Sigmoid colon (tissue), 6 donors: ENCODE measurements at regions not wholly inside any gene's neighbourhood (a gene's known extent, or its start where the extent isn't known, plus 50 kb on each side); places are given as distances from the start of the nearest gene placed in this dataset.

Experiments used
- DNase-seq: peaks from one replicate; pipeline ENCODE4 v3.0.0-alpha.2; 2019
- H3K27ac ChIP-seq, 4 donors: fragments of 200-600 bp; sonication (generic); one replicate each; pipeline ENCODE4 v1.5.1; 2016 to 2019; ENCODE audit warnings: mild to moderate bottlenecking in 1 of 4
- H3K27me3 ChIP-seq, 3 donors: fragments of 200-600 bp; sonication (generic); one replicate each; pipeline ENCODE4 v1.5.1; 2019; ENCODE audit warnings: mild to moderate bottlenecking in 1 of 3
- H3K36me3 ChIP-seq, 4 donors: fragments of 200-600 bp; sonication (generic); one replicate each; pipeline ENCODE4 v1.5.1; 2016 to 2019
- H3K4me1 ChIP-seq, 4 donors: fragments of 200-600 bp; sonication (generic); one replicate each; pipeline ENCODE4 v1.5.1; 2017 to 2019
- H3K4me3 ChIP-seq, 4 donors: fragments of 200-600 bp; sonication (generic); one replicate each; pipeline ENCODE4 v1.5.1; 2017 to 2019; ENCODE audit warnings: mild to moderate bottlenecking in 2 of 4, moderate library complexity in 1 of 4
- H3K9me3 ChIP-seq, 4 donors: fragments of 200-600 bp in 3 of 4; sonication (generic) in 3 of 4; one replicate each; pipeline versions ENCODE4 v1.5.1 to v1.6.1; 2013 to 2019
- EP300 ChIP-seq, 4 donors: sonication (generic); formaldehyde crosslinking; IDR thresholded peaks; one replicate each; pipeline ENCODE4 v1.6.1; 2017; ENCODE audit warnings: antibody characterized with exemption in 4 of 4
- POLR2A ChIP-seq, 2 donors: fragments of 450-650 bp; IDR thresholded peaks; one replicate each; pipeline ENCODE4 v1.6.1; 2016; ENCODE audit warnings: antibody characterized with exemption in 2 of 2, mild to moderate bottlenecking in 2 of 2, moderate library complexity in 2 of 2
- POLR2AphosphoS5 ChIP-seq, 4 donors: sonication (generic); formaldehyde crosslinking; IDR thresholded peaks; one replicate each; pipeline ENCODE4 v1.6.1; 2017; ENCODE audit warnings: antibody characterized with exemption in 4 of 4
- WGBS, 2 donors: extraction: QIAGEN DNeasy Blood & Tissue Kit; methylation state at CpG; one replicate each; pipeline ENCODE4 v1.1.7; 2013; 5-methylcytosine and 5-hydroxymethylcytosine counted together
- intact Hi-C: fragments of 100-400 bp; cut with DNase I; formaldehyde crosslinking; loops from one replicate; pipeline ENCODE4 v1.15.1; 2023
- TF ChIP-seq, protein P1 (sequence below), 4 experiments: fragments of 450-650 bp in 3 of 4; fragments of 200-600 bp in 1 of 4; IDR thresholded peaks; one replicate each; pipeline ENCODE4 v1.5.1; 2016 to 2019; ENCODE audit warnings: antibody characterized with exemption in 4 of 4, mild to moderate bottlenecking in 3 of 4, moderate library complexity in 2 of 4
- donor health status: healthy with polysubstance abuse.
- donor health status: healthy.

DNA sequence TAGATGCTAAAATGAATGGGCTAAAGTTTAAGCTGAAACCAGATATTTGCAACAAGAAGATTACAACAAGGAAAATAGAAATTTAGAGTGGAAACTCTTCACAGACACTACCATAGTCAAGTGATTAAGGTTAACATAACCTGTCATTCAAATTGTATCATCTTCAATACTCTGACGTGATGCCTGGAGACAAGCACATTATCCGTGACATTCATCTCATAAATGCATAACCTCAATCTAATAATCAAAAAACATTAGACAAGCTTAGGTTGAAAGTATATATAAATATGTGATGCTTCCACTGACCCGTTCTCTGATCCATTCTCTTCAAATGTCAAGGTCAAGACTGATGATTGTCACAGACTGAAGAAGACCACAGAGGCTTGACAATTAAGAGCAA lies 263.8 kb upstream of the MEOX2 start:
- 85 to 95% methylated on average over 3 of the region's 3 CpGs for WGBS, 2 donors
- TF ChIP-seq, protein P1, sequence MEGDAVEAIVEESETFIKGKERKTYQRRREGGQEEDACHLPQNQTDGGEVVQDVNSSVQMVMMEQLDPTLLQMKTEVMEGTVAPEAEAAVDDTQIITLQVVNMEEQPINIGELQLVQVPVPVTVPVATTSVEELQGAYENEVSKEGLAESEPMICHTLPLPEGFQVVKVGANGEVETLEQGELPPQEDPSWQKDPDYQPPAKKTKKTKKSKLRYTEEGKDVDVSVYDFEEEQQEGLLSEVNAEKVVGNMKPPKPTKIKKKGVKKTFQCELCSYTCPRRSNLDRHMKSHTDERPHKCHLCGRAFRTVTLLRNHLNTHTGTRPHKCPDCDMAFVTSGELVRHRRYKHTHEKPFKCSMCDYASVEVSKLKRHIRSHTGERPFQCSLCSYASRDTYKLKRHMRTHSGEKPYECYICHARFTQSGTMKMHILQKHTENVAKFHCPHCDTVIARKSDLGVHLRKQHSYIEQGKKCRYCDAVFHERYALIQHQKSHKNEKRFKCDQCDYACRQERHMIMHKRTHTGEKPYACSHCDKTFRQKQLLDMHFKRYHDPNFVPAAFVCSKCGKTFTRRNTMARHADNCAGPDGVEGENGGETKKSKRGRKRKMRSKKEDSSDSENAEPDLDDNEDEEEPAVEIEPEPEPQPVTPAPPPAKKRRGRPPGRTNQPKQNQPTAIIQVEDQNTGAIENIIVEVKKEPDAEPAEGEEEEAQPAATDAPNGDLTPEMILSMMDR (IDR thresholded peaks at IDR 0.05): no peak
- TF ChIP-seq POLR2A (IDR thresholded peaks at IDR 0.05) (no peak), EP300 (IDR thresholded peaks at IDR 0.05) (no peak), POLR2AphosphoS5 (IDR thresholded peaks at IDR 0.05) (no peak)
- H3K4me3 ChIP-seq: no peak overlapping the region
- no peaks in the 10 kb centered on the region for H3K9me3 ChIP-seq
- H3K27me3 ChIP-seq: no peaks in the 10 kb centered on the region
- DNase-seq: no peak
- no peak overlapping the region for H3K27ac ChIP-seq
- no peaks in the 10 kb centered on the region for H3K4me1 ChIP-seq
- intact Hi-C loops: no loop called here
- no peaks in the 10 kb centered on the region for H3K36me3 ChIP-seq

DNA sequence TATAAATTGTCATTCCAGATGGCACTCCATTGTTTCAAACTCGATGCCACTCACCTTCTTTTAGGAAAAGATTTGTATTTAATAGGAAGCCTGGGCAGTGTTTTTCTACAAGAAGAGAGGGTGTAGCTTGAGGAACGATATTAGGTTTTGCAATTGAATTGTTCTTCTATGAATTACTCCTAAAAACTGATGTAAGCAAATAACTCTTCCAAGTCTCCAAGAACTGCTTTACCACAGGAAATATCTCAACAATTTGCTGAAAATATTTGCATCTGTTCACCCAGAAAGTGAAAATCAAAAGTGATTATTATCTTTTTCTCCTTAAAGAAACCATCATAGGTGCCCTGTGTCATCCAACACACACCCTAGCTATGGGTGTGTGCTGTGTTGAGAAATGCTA lies 261.3 kb upstream of the MEOX2 start:
- intact Hi-C loops: no loop called here
- WGBS, 2 donors: 68 to 78% methylated on average over 2 of the region's 2 CpGs
- no peak overlapping the region for H3K4me3 ChIP-seq
- no peaks in the 10 kb centered on the region for H3K9me3 ChIP-seq
- H3K4me1 ChIP-seq: no peaks in the 10 kb centered on the region
- H3K27ac ChIP-seq: no peak overlapping the region
- no peaks in the 10 kb centered on the region for H3K27me3 ChIP-seq
- no peak for DNase-seq
- no peak for TF ChIP-seq EP300 (IDR thresholded peaks at IDR 0.05)
- TF ChIP-seq POLR2A (IDR thresholded peaks at IDR 0.05): no peak
- TF ChIP-seq POLR2AphosphoS5 (IDR thresholded peaks at IDR 0.05): no peak
- TF ChIP-seq, protein P1 (IDR thresholded peaks at IDR 0.05): no peak
- H3K36me3 ChIP-seq: no peaks in the 10 kb centered on the region

DNA sequence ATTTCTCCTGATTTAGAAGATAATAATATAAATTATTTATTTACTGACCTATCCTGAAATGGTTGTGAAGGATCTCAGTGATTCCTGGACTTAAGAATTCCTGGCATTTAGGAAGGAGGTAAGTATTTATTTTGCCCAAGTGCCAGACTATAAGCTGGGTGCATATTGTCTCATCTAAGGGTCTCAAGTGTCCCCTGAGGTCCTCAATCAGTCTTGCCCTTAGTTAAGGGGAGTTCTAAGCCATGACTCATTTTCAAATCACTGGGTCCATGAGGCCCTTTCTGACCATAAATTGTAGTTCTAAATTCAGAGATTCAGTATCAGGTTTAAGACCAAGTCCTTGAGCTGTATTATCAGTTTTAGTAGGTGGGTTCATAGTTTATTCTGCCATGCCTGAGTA lies 251.6 kb upstream of the MEOX2 start:
- no peaks in the 10 kb centered on the region for H3K36me3 ChIP-seq
- H3K27ac ChIP-seq: peak overlapping the region in 3 of 4 donors; percentile 35 to 50 (median 44)
- H3K9me3 ChIP-seq: no peaks in the 10 kb centered on the region
- H3K4me1 ChIP-seq: peaks cover 0 to 36% (median 25%) of the 10 kb centered on the region in 4 donors
- no peak for TF ChIP-seq POLR2A (IDR thresholded peaks at IDR 0.05)
- TF ChIP-seq, protein P1 (IDR thresholded peaks at IDR 0.05): no peak
- TF ChIP-seq EP300 (IDR thresholded peaks at IDR 0.05): no peak
- no peak for TF ChIP-seq POLR2AphosphoS5 (IDR thresholded peaks at IDR 0.05)
- H3K4me3 ChIP-seq: no peak overlapping the region
- intact Hi-C loops: no loop called here
- no peak for DNase-seq
- no peaks in the 10 kb centered on the region for H3K27me3 ChIP-seq

DNA sequence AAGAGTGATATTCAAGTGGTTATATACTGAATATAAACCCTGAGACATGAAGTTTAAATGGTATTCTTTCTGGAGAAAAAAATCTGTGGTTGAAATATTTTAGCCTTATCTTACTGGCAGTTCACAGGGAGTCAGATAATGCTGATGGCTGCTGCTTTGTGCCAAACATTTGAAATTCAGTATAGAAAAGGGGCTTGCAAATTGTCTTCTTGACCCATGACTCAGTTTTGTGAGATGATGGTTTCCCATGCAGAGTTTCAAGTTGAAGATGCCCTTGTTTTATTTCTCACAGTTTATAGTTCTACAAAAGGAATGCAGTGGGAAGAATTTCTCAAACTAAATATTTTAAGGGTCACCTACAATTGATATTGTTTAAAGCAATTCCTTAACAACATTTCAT lies 251.1 kb upstream of the MEOX2 start:
- H3K27me3 ChIP-seq: no peaks in the 10 kb centered on the region
- TF ChIP-seq POLR2A (IDR thresholded peaks at IDR 0.05) (no peak), EP300 (IDR thresholded peaks at IDR 0.05) (no peak), POLR2AphosphoS5 (IDR thresholded peaks at IDR 0.05) (no peak)
- TF ChIP-seq, protein P1 (IDR thresholded peaks at IDR 0.05): no peak
- intact Hi-C loops: no loop called here
- no peak overlapping the region for H3K4me3 ChIP-seq
- no peaks in the 10 kb centered on the region for H3K9me3 ChIP-seq
- no peaks in the 10 kb centered on the region for H3K36me3 ChIP-seq
- H3K27ac ChIP-seq: peak overlapping the region in 3 of 4 donors; percentile 44 to 55 (median 51)
- DNase-seq: no peak
- peaks cover 0 to 39% (median 27%) of the 10 kb centered on the region in 4 donors for H3K4me1 ChIP-seq

DNA sequence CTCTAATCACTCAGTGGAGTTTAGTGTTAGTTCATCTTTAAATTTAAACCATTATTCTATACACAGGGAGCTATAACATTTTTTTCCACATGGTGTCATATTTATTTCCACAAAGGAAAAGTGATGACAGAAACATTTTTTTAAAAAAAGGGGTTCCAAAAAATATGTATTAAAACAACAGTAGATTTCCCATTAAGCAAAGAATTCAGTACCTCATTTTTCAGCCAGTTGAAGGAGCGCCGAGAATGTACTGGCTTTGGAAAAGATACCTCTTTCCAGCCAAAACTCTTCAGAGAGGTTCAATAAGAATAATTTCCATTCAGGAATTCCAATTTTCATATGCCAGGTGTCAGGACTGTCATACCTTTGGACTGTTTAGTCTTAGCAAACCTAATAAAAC lies 250.5 kb upstream of the MEOX2 start:
- Histone ChIP-seq H3K27ac (peak overlapping the region in 3 of 4 donors; percentile 44 to 55 (median 51)), H3K4me3 (no peak overlapping the region), H3K4me1 (peaks cover 0 to 45% (median 29%) of the 10 kb centered on the region in 4 donors), H3K27me3 (no peaks in the 10 kb centered on the region), H3K36me3 (no peaks in the 10 kb centered on the region), H3K9me3 (no peaks in the 10 kb centered on the region)
- intact Hi-C loops: no loop called here
- 85% methylated on average over 2 of the region's 2 CpGs for WGBS, 2 donors
- DNase-seq: no peak
- no peak for TF ChIP-seq POLR2AphosphoS5 (IDR thresholded peaks at IDR 0.05)
- no peak for TF ChIP-seq POLR2A (IDR thresholded peaks at IDR 0.05)
- TF ChIP-seq, protein P1 (IDR thresholded peaks at IDR 0.05): no peak
